ENCODE measurements at regions not wholly inside any gene's neighbourhood (a gene's known extent, or its start where the extent isn't known, plus 50 kb on each side); places are given as distances from the start of the nearest gene placed in this dataset.

- no peak for TF ChIP-seq ZNF274 (IDR thresholded peaks at IDR 0.05; ENCODE audit: low read depth, low read length)
- TF ChIP-seq SUZ12 (IDR thresholded peaks at IDR 0.05; ENCODE audit: extremely low read depth, insufficient read depth, insufficient read length): no peak
- no peak for TF ChIP-seq YY1 (IDR thresholded peaks at IDR 0.05; ENCODE audit: insufficient read depth, insufficient read length)
These were observed 475.2 kb upstream of the PPP2R3A start for GRCh38 chr3:135490219-135490915.

Data from NT2/D1 (cell line).